NCI-H1436 treated with DMSO at 0.1 percent for 48 hours (cell line): ENCODE measurements at regions not wholly inside any gene's neighbourhood (a gene's known extent, or its start where the extent isn't known, plus 50 kb on each side); places are given as distances from the start of the nearest gene placed in this dataset.
A peak's percentile ranks its signal among the peaks of the same experiment; 100 is the strongest.
"Not testable (repeated sequence)": the region's sequence is repeated elsewhere in the genome, so short reads cannot be mapped to it uniquely, and the experiment has no call there.

Experiments used
- DNase-seq: peaks from one replicate; lab custom pipeline; 2025; lab: John Stamatoyannopoulos, UW

- DNase-seq, result not testable (repeated sequence)
Measured at GRCh38 chrX:149420566-149420965, 84.5 kb downstream of the IDS start.

DNA sequence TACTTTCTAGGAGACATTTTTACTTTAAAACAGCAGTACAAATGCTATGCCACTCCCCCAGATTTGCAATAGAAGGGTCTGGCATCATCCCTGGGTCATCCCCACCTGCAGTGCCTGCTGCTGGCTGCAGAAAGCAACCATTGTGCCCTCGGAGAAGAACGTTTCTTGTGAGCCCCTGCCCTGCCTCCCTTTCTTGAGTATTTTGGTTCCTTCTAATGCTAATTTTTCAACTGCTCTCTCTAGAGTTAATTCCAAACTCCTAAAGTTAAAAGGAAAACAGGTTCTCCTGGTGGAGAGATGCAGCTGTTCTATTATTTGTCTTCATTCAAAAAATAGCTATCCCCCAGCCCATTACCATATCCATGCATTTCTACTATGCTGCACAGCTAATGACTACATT lies 107.1 kb downstream of the IDS start:
- DNase-seq, result no peak

DNA sequence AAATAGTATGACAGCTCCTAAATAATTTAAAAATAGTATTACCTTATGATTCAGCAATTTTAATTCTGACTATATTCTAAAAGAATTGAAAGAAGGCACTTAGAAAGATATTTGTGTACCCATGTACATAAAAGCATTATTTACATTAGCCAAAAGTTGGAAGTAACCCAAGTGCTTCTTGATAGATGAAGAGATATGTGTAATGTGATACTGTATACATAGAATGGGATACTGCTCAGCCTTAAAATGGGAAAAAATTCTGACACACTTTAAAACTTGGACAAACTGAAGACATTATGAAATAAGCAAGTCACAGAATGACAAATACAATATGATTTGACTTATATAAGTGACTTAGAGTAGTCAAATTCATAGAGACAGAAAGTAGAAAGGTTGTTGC lies 112.2 kb downstream of the IDS start:
- DNase-seq, result no peak

DNA sequence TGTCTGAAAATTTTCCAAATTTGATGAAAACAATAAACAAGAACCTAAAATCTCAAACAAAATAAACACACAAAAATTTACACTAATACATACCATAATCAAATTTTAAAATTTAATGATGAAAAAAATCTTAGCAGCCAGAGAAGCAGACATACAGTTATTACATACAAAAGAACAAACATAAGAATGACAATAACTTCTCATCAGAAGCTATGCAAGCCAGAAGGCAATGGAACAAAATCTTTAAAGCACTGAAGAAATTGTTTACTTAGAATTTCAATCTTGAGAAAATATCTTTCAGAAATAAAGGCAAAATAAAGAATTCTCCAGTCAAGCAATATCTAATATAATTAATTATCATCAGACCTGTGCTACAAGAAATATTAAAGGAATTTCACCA lies 121.3 kb downstream of the IDS start:
- no peak for DNase-seq

GRCh38 chrX:149374751-149375150 lies 130.4 kb downstream of the IDS start:
- no peak for DNase-seq

GRCh38 chrX:149372866-149373265 lies 132.2 kb downstream of the IDS start:
- DNase-seq, result no peak

DNA sequence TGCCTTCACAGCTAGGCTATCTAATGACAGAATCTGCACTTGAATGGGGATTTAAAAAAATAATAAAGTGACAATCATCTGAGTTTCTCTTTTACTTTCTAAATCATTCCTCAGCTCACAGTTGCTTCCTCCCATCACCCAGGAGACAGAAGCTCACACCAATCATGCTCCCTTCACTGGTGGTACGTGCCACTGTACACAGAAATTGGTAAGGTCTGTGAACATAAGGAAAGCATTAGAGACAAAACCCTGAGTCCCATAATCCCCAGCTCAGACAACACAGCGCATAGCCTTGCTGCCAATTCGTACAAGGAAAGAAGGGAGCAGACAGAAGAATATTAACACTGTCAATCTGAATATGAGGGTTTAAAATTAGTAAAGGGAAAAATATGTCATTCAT lies 133.1 kb downstream of the IDS start:
- DNase-seq, result no peak

DNA sequence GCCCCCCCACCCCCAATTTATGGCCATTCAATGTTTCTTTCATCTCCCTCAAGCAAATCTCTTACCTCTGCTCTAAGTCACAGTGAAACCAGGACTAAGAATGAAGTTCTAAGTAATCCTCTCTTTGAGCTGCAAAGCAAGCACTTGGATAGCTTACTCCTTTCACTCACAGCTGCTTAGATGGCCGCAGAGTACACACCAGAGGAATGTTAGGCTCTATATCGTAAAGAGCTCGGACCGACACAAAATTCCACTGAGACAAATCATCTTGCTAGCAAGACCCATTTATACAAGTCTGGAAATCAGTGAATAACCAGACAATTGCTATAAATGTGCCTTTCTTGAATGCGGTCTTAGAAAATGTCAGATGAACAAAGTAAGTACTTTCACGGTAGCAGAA lies 135.0 kb downstream of the IDS start:
- DNase-seq, result no peak

DNA sequence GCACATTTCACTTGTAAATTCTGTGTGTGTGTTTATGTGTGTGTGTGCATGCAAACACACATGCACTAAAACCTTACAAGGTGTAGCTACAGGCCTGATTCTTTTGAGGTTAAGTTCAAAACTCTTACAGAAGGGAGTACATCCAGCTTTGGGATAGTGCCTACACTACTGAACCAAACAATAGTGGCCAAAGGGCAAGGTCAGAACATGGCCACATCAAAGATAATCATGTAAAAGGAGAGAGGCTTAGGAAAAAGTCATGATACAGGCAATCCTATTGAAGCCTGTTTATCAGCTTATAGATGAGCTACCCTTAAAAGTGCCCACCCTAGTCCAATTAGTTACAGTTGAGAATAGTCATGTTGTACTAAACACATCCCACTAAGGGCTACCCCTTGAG lies 139.6 kb downstream of the IDS start:
- DNase-seq, result no peak

- no peak for DNase-seq
Measured at GRCh38 chrX:149365061-149365460, 140.0 kb downstream of the IDS start.

GRCh38 chrX:149363965-149364364 lies 141.1 kb downstream of the IDS start:
- DNase-seq, result no peak

- DNase-seq, result no peak
Measured at GRCh38 chrX:149346306-149346705, 158.8 kb downstream of the IDS start.

- DNase-seq, result no peak
Measured at GRCh38 chrX:149322316-149322715, 182.8 kb downstream of the IDS start.

- DNase-seq, result no peak
Measured at GRCh38 chrX:149313871-149314371, 191.2 kb downstream of the IDS start.

- DNase-seq, result no peak
Measured at GRCh38 chrX:149312988-149313387, 192.1 kb downstream of the IDS start.

DNA sequence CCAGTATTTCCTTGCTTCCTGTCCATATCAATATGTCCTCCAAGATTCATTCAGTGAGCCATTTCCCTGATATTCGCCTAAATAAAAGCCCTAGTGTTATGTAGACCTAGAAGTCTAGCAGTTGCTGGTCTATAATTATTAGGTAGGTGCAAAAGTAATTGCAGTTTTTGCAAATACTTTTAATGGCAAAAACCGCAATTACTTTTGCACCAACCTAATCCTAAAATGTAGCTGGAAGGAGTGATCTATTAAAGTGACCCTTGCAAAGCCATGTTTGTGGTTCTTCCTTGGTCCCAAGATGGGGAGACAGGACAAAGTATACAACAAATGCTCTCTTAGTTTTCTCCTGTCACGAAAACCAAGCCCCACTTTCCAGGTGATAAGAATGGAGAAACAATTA lies 193.0 kb downstream of the IDS start:
- no peak for DNase-seq

- DNase-seq, result no peak
Measured at GRCh38 chrX:149302705-149303104, 202.4 kb downstream of the IDS start.

- no peak for DNase-seq
Measured at GRCh38 chrX:149298111-149298510, 207.0 kb downstream of the IDS start.

GRCh38 chrX:149296092-149296491 lies 209.0 kb downstream of the IDS start:
- DNase-seq, result peak; percentile 15

- DNase-seq, result no peak
Measured at GRCh38 chrX:149286940-149287349, 218.2 kb downstream of the IDS start.

DNA sequence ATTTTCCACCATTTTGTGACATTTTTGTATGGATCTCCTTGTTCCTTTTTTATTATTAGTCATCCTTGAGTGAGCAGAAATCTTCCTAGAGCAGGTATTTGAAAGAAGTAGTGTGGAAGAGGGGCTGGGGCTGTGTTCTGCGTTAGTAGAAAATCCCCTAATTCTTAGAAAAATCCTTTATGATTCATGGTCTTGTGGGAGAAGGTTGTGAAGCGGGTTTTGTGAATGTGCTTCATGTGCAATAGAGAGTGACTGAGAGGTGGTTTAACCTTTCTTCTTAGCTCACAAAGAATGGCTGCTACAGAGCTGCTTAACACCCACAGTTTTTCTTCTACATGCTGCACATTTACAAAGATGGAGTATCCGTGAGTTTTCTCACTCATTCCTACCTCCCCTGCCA lies 220.5 kb downstream of the IDS start:
- DNase-seq, result no peak

DNA sequence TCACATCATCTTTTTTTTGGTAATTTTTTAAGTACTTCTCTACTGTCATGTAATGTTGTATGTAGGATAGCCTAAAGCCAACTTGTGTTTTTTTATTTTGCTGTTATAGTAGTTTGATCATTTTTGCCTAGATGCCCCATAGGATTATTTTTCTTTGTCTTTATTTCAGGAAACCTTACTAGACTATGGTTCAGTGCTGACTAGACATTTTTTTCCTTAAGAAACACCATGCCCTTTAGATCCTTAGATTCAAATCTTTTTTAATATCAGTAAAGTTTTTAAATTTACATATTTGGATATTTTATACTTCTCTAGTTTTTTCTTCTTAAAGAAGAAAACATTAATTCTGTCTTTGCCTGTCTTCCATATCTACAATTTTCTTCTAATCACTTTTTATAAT lies 221.3 kb downstream of the IDS start:
- no peak for DNase-seq

DNA sequence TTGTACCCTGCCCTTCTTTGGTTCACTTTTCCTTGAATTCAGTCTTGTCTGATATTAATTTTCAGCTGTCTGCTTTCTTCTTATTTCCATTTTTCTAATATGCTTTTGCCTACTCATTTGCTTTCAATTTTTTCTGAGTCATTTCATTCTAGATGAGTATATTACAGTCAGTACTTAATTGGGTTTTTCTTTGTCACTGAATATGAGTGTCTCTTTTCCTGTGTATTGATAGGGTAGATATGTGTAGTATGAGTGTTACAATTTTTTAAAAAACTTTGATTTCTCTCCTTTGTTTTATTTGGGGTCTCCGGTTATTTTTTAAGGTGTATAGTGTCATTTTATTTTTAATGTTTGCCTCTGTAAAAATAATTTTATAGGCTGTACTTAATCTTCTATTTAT lies 222.2 kb downstream of the IDS start:
- no peak for DNase-seq

DNA sequence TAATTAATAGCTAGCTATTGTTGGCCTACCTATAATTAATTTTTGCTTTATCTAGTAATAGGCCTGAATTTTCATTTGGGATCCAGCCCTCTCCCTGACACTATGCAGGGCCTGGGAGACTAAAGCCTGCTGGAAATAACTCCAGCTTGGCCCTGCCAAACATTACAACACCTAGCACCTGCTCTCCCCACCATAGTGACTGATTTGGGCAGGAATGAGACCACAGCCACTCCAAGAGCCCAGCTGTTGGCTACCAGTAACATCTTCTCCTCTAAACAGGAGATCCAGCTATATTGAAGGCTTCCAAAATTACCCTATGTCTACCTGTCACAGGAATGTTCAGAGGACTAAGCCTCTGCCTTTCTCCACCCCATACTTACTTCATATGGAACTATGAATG lies 225.1 kb downstream of the IDS start:
- DNase-seq, result no peak

DNA sequence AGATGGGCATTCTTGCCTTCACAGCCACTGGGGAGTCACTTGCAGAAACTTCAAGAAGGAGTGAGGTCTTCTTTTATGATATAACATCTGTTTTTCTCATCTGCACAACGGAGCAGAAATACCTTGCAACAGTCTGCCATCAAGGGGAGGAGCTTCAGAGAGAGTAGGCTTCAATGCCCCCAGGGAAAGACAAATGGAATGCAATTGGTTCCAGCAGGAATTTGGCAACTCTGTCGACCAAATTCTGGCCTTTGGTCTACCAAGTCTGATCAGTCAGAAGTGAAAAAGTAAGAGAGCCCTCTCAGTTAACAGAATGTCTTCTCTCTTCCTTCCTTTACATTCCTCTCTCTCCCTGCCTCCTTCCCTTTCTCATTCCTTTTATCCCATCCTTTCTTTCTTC lies 229.3 kb downstream of the IDS start:
- DNase-seq, result no peak
